ENCODE measurements at regions not wholly inside any gene's neighbourhood (a gene's known extent, or its start where the extent isn't known, plus 50 kb on each side); places are given as distances from the start of the nearest gene placed in this dataset.
"Not testable (repeated sequence)": the region's sequence is repeated elsewhere in the genome, so short reads cannot be mapped to it uniquely, and the experiment has no call there.

DNA sequence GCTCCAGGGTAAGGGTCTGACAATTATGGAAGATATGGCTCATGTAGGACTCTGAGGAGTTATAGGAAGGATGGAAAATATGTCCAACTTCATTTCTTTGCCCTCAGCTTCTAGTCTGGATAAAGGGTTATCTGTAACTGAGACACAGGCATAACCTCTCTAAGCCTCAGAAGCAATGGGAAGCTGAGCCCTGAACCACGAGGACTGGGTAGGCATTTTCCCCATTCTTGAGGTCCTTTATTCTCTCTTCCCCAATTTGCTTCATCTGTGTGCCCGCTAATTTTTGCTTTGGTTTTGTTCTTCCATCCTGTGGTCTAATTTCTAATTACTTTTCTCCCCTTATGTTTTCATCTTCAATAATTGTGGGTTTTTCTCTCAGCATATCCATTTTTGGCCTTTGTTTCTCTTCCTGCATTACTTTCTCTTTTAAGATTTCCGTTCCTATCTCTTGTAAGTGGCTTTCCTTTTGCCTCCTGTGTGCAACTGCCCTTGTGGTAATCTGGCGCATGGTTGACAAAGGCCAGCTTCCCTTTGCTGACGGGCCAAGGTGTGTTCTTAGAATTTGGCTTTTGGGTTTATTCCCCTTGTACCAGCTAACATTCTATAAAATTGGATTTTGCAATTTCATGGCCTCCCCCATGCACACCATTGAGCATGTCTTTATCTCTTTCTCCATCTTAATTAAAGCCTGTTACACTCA, 343.8 kb downstream of the TXNL1 start:
- Histone ChIP-seq H3K9me3 (ENCODE audit: control insufficient read depth, low read length) (no peaks in the 10 kb centered on the region), H3K4me1 (ENCODE audit: control insufficient read depth, insufficient read depth, low read length) (no peaks in the 10 kb centered on the region)
- no peak for DNase-seq (ENCODE audit: low read depth)

DNA sequence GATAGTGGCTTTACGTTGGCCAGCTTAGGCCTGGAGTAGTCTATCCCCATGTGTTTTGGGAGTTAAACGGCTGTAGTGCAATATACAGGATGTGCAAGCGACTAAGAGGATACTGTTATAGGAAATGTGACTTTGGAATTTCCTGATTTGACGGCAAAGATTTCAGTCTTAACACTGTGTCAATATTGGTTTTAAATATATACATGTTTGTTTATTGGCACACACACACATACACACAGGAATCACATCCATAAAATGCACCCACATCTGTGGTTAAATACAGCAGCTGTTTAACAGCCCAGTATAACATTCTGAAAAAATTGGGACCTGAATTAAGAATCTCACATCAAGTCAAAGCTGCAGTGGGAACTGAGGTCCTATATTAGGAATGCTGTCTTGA, 347.1 kb downstream of the TXNL1 start:
- no peaks in the 10 kb centered on the region for H3K36me3 ChIP-seq (ENCODE audit: control insufficient read depth, insufficient read depth, low read length, severe bottlenecking)
- no peaks in the 10 kb centered on the region for H3K4me1 ChIP-seq (ENCODE audit: control insufficient read depth, insufficient read depth, low read length)
- DNase-seq (ENCODE audit: low read depth) = no peak
- H3K27me3 ChIP-seq (replicated peaks; ENCODE audit: control insufficient read depth, insufficient read depth, low read length) = no peaks in the 10 kb centered on the region
- no peak overlapping the region for H3K9ac ChIP-seq (ENCODE audit: low read length)
- H3K4me3 ChIP-seq (ENCODE audit: low read length) = no peak overlapping the region
- no peaks in the 10 kb centered on the region for H3K9me3 ChIP-seq (ENCODE audit: control insufficient read depth, low read length)

More for the DNA sequence above, 343.8 kb downstream of the TXNL1 start:
- H3K4me3 ChIP-seq (ENCODE audit: low read length) = no peak overlapping the region
- H3K36me3 ChIP-seq (ENCODE audit: control insufficient read depth, insufficient read depth, low read length, severe bottlenecking) = no peaks in the 10 kb centered on the region
- no peaks in the 10 kb centered on the region for H3K27me3 ChIP-seq (replicated peaks; ENCODE audit: control insufficient read depth, insufficient read depth, low read length)
- no peak overlapping the region for H3K9ac ChIP-seq (ENCODE audit: low read length)

GRCh38 chr18:56289381-56289780, 349.0 kb downstream of the TXNL1 start:
- no peak overlapping the region for H3K9ac ChIP-seq (ENCODE audit: low read length)
- no peaks in the 10 kb centered on the region for H3K9me3 ChIP-seq (ENCODE audit: control insufficient read depth, low read length)
- H3K4me3 ChIP-seq (ENCODE audit: low read length) = no peak overlapping the region
- peaks cover 5% of the 10 kb centered on the region for H3K4me1 ChIP-seq (ENCODE audit: control insufficient read depth, insufficient read depth, low read length)
- no peak for DNase-seq (ENCODE audit: low read depth)
- H3K36me3 ChIP-seq (ENCODE audit: control insufficient read depth, insufficient read depth, low read length, severe bottlenecking) = no peaks in the 10 kb centered on the region
- no peaks in the 10 kb centered on the region for H3K27me3 ChIP-seq (replicated peaks; ENCODE audit: control insufficient read depth, insufficient read depth, low read length)

- Histone ChIP-seq H3K27me3 (replicated peaks; ENCODE audit: control insufficient read depth, insufficient read depth, low read length) (no peaks in the 10 kb centered on the region), H3K36me3 (ENCODE audit: control insufficient read depth, insufficient read depth, low read length, severe bottlenecking) (no peaks in the 10 kb centered on the region), H3K9ac (ENCODE audit: low read length) (no peak overlapping the region), H3K4me1 (ENCODE audit: control insufficient read depth, insufficient read depth, low read length) (peaks cover 10% of the 10 kb centered on the region), H3K4me3 (ENCODE audit: low read length) (no peak overlapping the region), H3K9me3 (ENCODE audit: control insufficient read depth, low read length) (no peaks in the 10 kb centered on the region)
- DNase-seq (ENCODE audit: low read depth) = peak; percentile 44
Measured at GRCh38 chr18:56286775-56287325, 351.5 kb downstream of the TXNL1 start.

GRCh38 chr18:56285387-56286065, 352.9 kb downstream of the TXNL1 start:
- Histone ChIP-seq H3K4me3 (ENCODE audit: low read length) (no peak overlapping the region), H3K4me1 (ENCODE audit: control insufficient read depth, insufficient read depth, low read length) (peaks cover 10% of the 10 kb centered on the region), H3K9ac (ENCODE audit: low read length) (no peak overlapping the region), H3K27me3 (replicated peaks; ENCODE audit: control insufficient read depth, insufficient read depth, low read length) (no peaks in the 10 kb centered on the region), H3K9me3 (ENCODE audit: control insufficient read depth, low read length) (no peaks in the 10 kb centered on the region), H3K36me3 (ENCODE audit: control insufficient read depth, insufficient read depth, low read length, severe bottlenecking) (no peaks in the 10 kb centered on the region)
- no peak for DNase-seq (ENCODE audit: low read depth)

- Histone ChIP-seq H3K36me3 (ENCODE audit: control insufficient read depth, insufficient read depth, low read length, severe bottlenecking) (no peaks in the 10 kb centered on the region), H3K9me3 (ENCODE audit: control insufficient read depth, low read length) (no peaks in the 10 kb centered on the region), H3K9ac (ENCODE audit: low read length) (no peak overlapping the region), H3K27me3 (replicated peaks; ENCODE audit: control insufficient read depth, insufficient read depth, low read length) (no peaks in the 10 kb centered on the region), H3K4me3 (ENCODE audit: low read length) (no peak overlapping the region), H3K4me1 (ENCODE audit: control insufficient read depth, insufficient read depth, low read length) (peaks cover 10% of the 10 kb centered on the region)
- peak; percentile 9 for DNase-seq (ENCODE audit: low read depth)
Measured at GRCh38 chr18:56284319-56284718, 354.1 kb downstream of the TXNL1 start.

GRCh38 chr18:56283316-56283715, 355.1 kb downstream of the TXNL1 start:
- H3K4me3 ChIP-seq (ENCODE audit: low read length) = no peak overlapping the region
- DNase-seq (ENCODE audit: low read depth) = no peak
- H3K4me1 ChIP-seq (ENCODE audit: control insufficient read depth, insufficient read depth, low read length) = peaks cover 10% of the 10 kb centered on the region
- no peak overlapping the region for H3K9ac ChIP-seq (ENCODE audit: low read length)
- no peaks in the 10 kb centered on the region for H3K36me3 ChIP-seq (ENCODE audit: control insufficient read depth, insufficient read depth, low read length, severe bottlenecking)
- no peaks in the 10 kb centered on the region for H3K9me3 ChIP-seq (ENCODE audit: control insufficient read depth, low read length)
- no peaks in the 10 kb centered on the region for H3K27me3 ChIP-seq (replicated peaks; ENCODE audit: control insufficient read depth, insufficient read depth, low read length)

DNA sequence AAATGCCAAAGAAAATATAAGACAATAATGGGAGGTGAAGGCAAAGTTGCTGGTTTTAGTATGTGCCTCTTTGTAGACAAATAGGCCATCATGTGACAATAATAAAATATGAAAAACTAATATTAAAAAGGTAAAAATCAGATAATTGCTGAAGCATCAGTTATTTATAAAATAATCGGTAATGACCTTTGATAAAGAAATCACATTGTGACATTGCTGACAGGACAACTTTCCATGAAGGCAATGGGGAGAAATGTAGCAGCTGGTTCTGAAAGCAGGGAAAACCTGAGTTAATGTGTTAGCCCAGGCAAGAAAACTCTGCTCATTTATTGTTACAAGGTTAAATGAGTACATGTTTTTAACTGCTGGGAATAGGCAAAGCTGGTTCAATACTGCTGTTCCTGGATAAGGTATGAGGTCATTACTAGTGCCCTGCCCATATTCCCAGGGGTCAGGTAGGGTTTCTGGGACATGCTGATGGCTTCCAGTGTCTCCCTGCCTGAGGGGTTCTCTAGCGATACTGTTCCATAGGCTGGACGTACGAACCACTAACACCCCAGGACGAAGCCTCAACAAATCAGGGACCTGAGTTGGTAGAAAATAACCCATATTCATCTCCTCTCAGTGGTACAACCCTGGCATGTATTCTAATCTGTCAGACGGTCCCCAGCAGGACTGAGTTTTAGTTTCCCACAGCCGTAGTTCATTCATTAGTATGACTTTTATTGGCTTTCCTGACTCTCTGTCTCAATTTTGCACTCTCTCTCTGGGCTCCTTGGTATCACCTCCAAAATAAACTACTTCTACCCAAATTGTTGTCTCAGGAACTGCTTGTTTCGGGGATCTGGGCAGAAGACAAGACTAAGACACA, 355.9 kb downstream of the TXNL1 start:
- Histone ChIP-seq H3K27me3 (replicated peaks; ENCODE audit: control insufficient read depth, insufficient read depth, low read length) (no peaks in the 10 kb centered on the region), H3K9me3 (ENCODE audit: control insufficient read depth, low read length) (no peaks in the 10 kb centered on the region), H3K36me3 (ENCODE audit: control insufficient read depth, insufficient read depth, low read length, severe bottlenecking) (no peaks in the 10 kb centered on the region), H3K4me3 (ENCODE audit: low read length) (no peak overlapping the region), H3K4me1 (ENCODE audit: control insufficient read depth, insufficient read depth, low read length) (peaks cover 10% of the 10 kb centered on the region), H3K9ac (ENCODE audit: low read length) (no peak overlapping the region)
- DNase-seq (ENCODE audit: low read depth) = no peak

DNA sequence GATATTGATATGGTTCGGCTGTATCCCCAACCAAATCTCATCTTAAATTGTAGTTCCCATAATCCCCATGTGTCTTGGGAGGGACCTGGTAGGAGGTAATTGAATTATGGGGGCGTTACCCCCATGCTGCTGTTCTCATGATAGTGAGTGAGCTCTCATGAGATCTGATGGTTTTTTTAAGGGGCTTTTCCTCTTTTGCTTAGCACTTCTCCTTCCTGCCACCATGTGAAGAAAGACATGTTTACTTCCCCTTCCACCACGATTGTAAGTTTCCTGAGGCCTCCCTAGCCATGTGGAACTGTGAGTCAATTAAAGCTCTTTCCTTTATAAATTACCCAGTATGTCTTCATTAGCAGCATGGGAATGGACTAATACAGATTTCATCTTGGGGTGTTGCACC, 358.6 kb downstream of the TXNL1 start:
- H3K36me3 ChIP-seq (ENCODE audit: control insufficient read depth, insufficient read depth, low read length, severe bottlenecking); H3K4me3 ChIP-seq (ENCODE audit: low read length); H3K9ac ChIP-seq (ENCODE audit: low read length); H3K27me3 ChIP-seq (replicated peaks; ENCODE audit: control insufficient read depth, insufficient read depth, low read length); H3K9me3 ChIP-seq (ENCODE audit: control insufficient read depth, low read length); DNase-seq (ENCODE audit: low read depth); H3K4me1 ChIP-seq (ENCODE audit: control insufficient read depth, insufficient read depth, low read length): not testable (repeated sequence)

GRCh38 chr18:56278421-56279003, 359.9 kb downstream of the TXNL1 start:
- Histone ChIP-seq H3K4me1 (ENCODE audit: control insufficient read depth, insufficient read depth, low read length) (peaks cover under 1% of the 10 kb centered on the region), H3K9ac (ENCODE audit: low read length) (no peak overlapping the region), H3K36me3 (ENCODE audit: control insufficient read depth, insufficient read depth, low read length, severe bottlenecking) (no peaks in the 10 kb centered on the region), H3K9me3 (ENCODE audit: control insufficient read depth, low read length) (no peaks in the 10 kb centered on the region), H3K4me3 (ENCODE audit: low read length) (no peak overlapping the region), H3K27me3 (replicated peaks; ENCODE audit: control insufficient read depth, insufficient read depth, low read length) (no peaks in the 10 kb centered on the region)
- DNase-seq (ENCODE audit: low read depth) = no peak

DNA sequence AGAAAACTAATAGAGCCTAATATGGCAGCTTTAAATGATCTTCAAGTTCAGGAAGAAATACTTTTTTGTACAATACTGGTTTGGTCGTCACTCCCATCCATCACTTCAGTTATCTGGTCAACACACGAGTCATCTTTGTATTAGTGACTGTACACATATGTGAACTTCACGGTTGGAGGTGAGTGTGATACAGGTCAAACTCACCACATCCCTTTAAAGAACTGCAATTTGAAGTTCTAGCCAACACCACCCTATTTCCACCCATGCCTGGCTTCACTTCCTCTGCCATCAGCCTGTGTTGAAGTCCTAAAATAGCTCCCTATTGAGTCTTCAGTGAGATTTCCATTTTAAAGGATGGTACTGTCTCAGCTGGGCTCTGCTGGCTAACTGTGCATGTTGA, 361.9 kb downstream of the TXNL1 start:
- H3K9me3 ChIP-seq (ENCODE audit: control insufficient read depth, low read length) = no peaks in the 10 kb centered on the region
- no peak overlapping the region for H3K4me3 ChIP-seq (ENCODE audit: low read length)
- H3K36me3 ChIP-seq (ENCODE audit: control insufficient read depth, insufficient read depth, low read length, severe bottlenecking) = no peaks in the 10 kb centered on the region
- H3K9ac ChIP-seq (ENCODE audit: low read length) = no peak overlapping the region
- no peaks in the 10 kb centered on the region for H3K27me3 ChIP-seq (replicated peaks; ENCODE audit: control insufficient read depth, insufficient read depth, low read length)
- DNase-seq (ENCODE audit: low read depth) = no peak
- H3K4me1 ChIP-seq (ENCODE audit: control insufficient read depth, insufficient read depth, low read length) = no peaks in the 10 kb centered on the region

Measured in adipocyte (in vitro differentiated cells).